GM21528 (cell line): ENCODE measurements at regions not wholly inside any gene's neighbourhood (a gene's known extent, or its start where the extent isn't known, plus 50 kb on each side); places are given as distances from the start of the nearest gene placed in this dataset.

Experiments
- ATAC-seq: cut with Tn5 transposase; IDR thresholded peaks from one replicate; pipeline ENCODE4 v1.9.1; 2021; ENCODE audit warnings: mild to moderate bottlenecking, moderate library complexity; ENCODE audit not compliant: unreplicated experiment, low FRiP score

GRCh38 chrX:9087271-9088040 is 53.5 kb upstream of the FAM9B start:
- ATAC-seq: no peak

- no peak for ATAC-seq
Measured at GRCh38 chrX:9088896-9089295, 55.0 kb upstream of the FAM9B start.

- ATAC-seq: no peak
Measured at GRCh38 chrX:9090766-9091165, 56.8 kb upstream of the FAM9B start.

- no peak for ATAC-seq
Measured at GRCh38 chrX:9091258-9091657, 57.3 kb upstream of the FAM9B start.

- no peak for ATAC-seq
Measured at GRCh38 chrX:9102956-9103355, 69.0 kb upstream of the FAM9B start.

- no peak for ATAC-seq
Measured at GRCh38 chrX:9108054-9108453, 74.1 kb upstream of the FAM9B start.

- no peak for ATAC-seq
Measured at GRCh38 chrX:9110808-9111207, 76.9 kb upstream of the FAM9B start.

GRCh38 chrX:9114245-9114644 is 80.3 kb upstream of the FAM9B start:
- no peak for ATAC-seq

GRCh38 chrX:9117851-9118250 is 83.9 kb upstream of the FAM9B start:
- no peak for ATAC-seq

GRCh38 chrX:9122519-9123245 is 88.8 kb upstream of the FAM9B start:
- ATAC-seq: no peak

- ATAC-seq: no peak
Measured at GRCh38 chrX:9127986-9128385, 94.1 kb upstream of the FAM9B start.

- ATAC-seq: no peak
Measured at GRCh38 chrX:9130031-9130430, 96.1 kb upstream of the FAM9B start.

GRCh38 chrX:9131066-9131465 is 97.1 kb upstream of the FAM9B start:
- ATAC-seq: no peak

GRCh38 chrX:9132036-9132638 is 98.2 kb upstream of the FAM9B start:
- no peak for ATAC-seq

GRCh38 chrX:9133426-9133825 is 99.5 kb upstream of the FAM9B start:
- ATAC-seq: no peak

GRCh38 chrX:9134366-9134765 is 100.4 kb upstream of the FAM9B start:
- ATAC-seq: no peak

GRCh38 chrX:9135901-9136510 is 102.1 kb upstream of the FAM9B start:
- no peak for ATAC-seq

GRCh38 chrX:9137152-9137551 is 103.2 kb upstream of the FAM9B start:
- ATAC-seq: no peak

- no peak for ATAC-seq
Measured at GRCh38 chrX:9141496-9141895, 107.6 kb upstream of the FAM9B start.

- no peak for ATAC-seq
Measured at GRCh38 chrX:9144701-9145241, 110.8 kb upstream of the FAM9B start.

GRCh38 chrX:9146657-9147056 is 112.7 kb upstream of the FAM9B start:
- no peak for ATAC-seq
